GM23248 (cell line): ENCODE measurements at regions not wholly inside any gene's neighbourhood (a gene's known extent, or its start where the extent isn't known, plus 50 kb on each side); places are given as distances from the start of the nearest gene placed in this dataset.

Source experiments
- DNase-seq: peaks from one replicate; pipeline ENCODE4 v3.0.0-alpha.2; 2015
- H2AFZ ChIP-seq: fragments of 200-600 bp; sonication (generic); 2 replicates; pipeline ENCODE4 v1.6.1; 2016; ENCODE audit warnings: antibody characterized with exemption
- H3F3A ChIP-seq: fragments of 200-600 bp; sonication (generic); 2 replicates; pipeline ENCODE4 v1.6.1; 2016; ENCODE audit warnings: mild to moderate bottlenecking, antibody characterized with exemption, mixed run types; ENCODE audit not compliant: insufficient read depth
- H3K27ac ChIP-seq: fragments of 200-600 bp; sonication (generic); 2 replicates; pipeline ENCODE4 v1.5.1; 2016; ENCODE audit warnings: mild to moderate bottlenecking
- H3K27me3 ChIP-seq: fragments of 200-600 bp; sonication (generic); replicated peaks from 2 replicates; pipeline ENCODE4 v1.6.1; 2016; ENCODE audit warnings: mild to moderate bottlenecking; ENCODE audit not compliant: insufficient read depth
- H3K36me3 ChIP-seq: fragments of 200-600 bp; sonication (generic); 2 replicates; pipeline ENCODE4 v1.6.1; 2016; ENCODE audit warnings: low read depth, mild to moderate bottlenecking
- H3K4me1 ChIP-seq: fragments of 200-600 bp; sonication (generic); 2 replicates; pipeline ENCODE4 v1.6.1; 2016; ENCODE audit warnings: mild to moderate bottlenecking; ENCODE audit not compliant: insufficient read depth
- H3K4me2 ChIP-seq: fragments of 200-600 bp; sonication (generic); one replicate; pipeline ENCODE4 v1.6.1; 2016; ENCODE audit warnings: mild to moderate bottlenecking; ENCODE audit not compliant: unreplicated experiment
- H3K4me3 ChIP-seq: fragments of 200-600 bp; sonication (generic); 2 replicates; pipeline ENCODE4 v1.5.1; 2016; ENCODE audit warnings: mild to moderate bottlenecking
- H3K79me2 ChIP-seq: fragments of 200-600 bp; sonication (generic); 2 replicates; pipeline ENCODE4 v1.6.1; 2016; ENCODE audit warnings: mild to moderate bottlenecking; ENCODE audit not compliant: insufficient read depth
- H3K9ac ChIP-seq: fragments of 200-600 bp; sonication (generic); 2 replicates; pipeline ENCODE4 v1.6.1; 2016; ENCODE audit warnings: mild to moderate bottlenecking
- H3K9me2 ChIP-seq: fragments of 200-600 bp; sonication (generic); 2 replicates; pipeline ENCODE4 v1.6.1; 2016; ENCODE audit warnings: mixed run types, mild to moderate bottlenecking, moderate library complexity; ENCODE audit not compliant: insufficient read depth
- H3K9me3 ChIP-seq: fragments of 200-600 bp; sonication (generic); one replicate; pipeline ENCODE4 v1.6.1; 2017; ENCODE audit warnings: low read depth
- H4K20me1 ChIP-seq: fragments of 200-600 bp; sonication (generic); 2 replicates; pipeline ENCODE4 v1.6.0; 2016; ENCODE audit not compliant: insufficient read depth
- EZH2 ChIP-seq: fragments of 200-600 bp; sonication (generic); IDR thresholded peaks from 2 replicates; pipeline ENCODE4 v1.6.1; 2018; ENCODE audit warnings: antibody characterized with exemption, mild to moderate bottlenecking; ENCODE audit not compliant: insufficient read depth, poor library complexity, severe bottlenecking
- EZH2phosphoT487 ChIP-seq: fragments of 200-600 bp; sonication (generic); IDR thresholded peaks from 2 replicates; pipeline ENCODE4 v1.6.1; 2018; ENCODE audit warnings: antibody characterized with exemption, moderate library complexity, mild to moderate bottlenecking, low read depth; ENCODE audit not compliant: insufficient read depth
- WGBS, 2 experiments: methylation state at CpG; one replicate each; pipeline ENCODE4 v1.1.6; 2015 to 2017; ENCODE audit warnings: low lambda C conversion rate in 2 of 2, low coverage in 1 of 2; ENCODE audit errors: missing lambda C conversion rate in 2 of 2; 5-methylcytosine and 5-hydroxymethylcytosine counted together
- in situ Hi-C: fragments of 300-500 bp; cut with MboI; formaldehyde crosslinking; loops from 2 replicates; pipeline ENCODE4 v1.15.0; 2020

DNA sequence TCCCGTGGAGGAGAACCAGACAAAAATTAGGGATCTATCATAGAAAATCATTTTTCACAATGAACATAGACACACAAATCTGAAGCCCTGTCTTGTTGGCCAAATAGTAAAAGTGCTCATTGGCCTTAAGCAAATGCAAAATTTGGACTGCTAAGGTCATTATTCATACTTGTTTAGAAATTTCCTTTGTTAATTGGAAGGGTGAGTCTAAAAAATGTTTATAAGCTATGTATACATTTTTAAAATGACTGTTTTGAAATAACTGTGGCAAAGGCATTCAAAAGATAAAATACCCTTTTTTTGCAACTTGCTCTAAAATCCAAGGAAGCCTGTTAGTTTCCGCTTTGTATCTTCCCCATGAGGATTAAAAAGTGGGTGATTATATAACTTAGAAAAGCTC lies 195.0 kb downstream of the ZNF330 start:
- WGBS, 2 experiments, result 88 to 98% methylated on average over 2 of the region's 2 CpGs

DNA sequence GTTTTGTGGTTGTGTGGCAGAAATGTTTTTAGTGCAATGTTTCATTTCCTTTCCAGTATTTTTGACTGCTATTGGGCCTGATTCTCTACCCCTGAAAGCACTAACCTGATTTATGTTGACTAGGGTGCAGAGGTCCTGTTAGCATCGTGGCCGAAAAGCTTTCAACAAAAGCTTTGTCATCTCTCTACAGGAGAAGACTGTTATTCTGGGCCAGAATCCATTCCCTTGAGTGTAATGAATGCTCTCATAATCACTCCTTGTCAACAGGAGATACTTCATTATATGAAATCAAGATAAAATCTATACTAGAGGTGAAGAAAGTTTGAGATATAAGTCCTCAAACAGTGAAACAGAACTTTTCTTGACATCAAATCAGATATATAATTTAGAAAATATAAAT lies 195.5 kb downstream of the ZNF330 start:
- Histone ChIP-seq H3K9me2 (no peaks in the 10 kb centered on the region), H3K79me2 (no peaks in the 10 kb centered on the region), H3K4me3 (no peak overlapping the region), H3K4me1 (peaks cover 36% of the 10 kb centered on the region), H3K27me3 (no peaks in the 10 kb centered on the region), H3K9ac (no peak overlapping the region), H3K27ac (peak overlapping the region; percentile 48), H4K20me1 (no peaks in the 10 kb centered on the region), H3F3A (peaks cover 33% of the 10 kb centered on the region), H3K36me3 (no peaks in the 10 kb centered on the region), H3K4me2 (peak overlapping the region; percentile 30), H3K9me3 (no peaks in the 10 kb centered on the region), H2AFZ (no peak overlapping the region)
- peak; percentile 91 for TF ChIP-seq EZH2phosphoT487
- no peak for TF ChIP-seq EZH2
- 0 to 4% methylated on average over 2 of the region's 2 CpGs for WGBS, 2 experiments
- in situ Hi-C loops, result no loop called here
- DNase-seq, result peak; percentile 74

More for the DNA sequence above, 195.0 kb downstream of the ZNF330 start:
- Histone ChIP-seq H3K4me2 (peak overlapping the region; percentile 30), H2AFZ (no peak overlapping the region), H3K27ac (peak overlapping the region; percentile 48; the same call in 1 of the 2 replicates), H3K36me3 (no peaks in the 10 kb centered on the region), H3K9me2 (no peaks in the 10 kb centered on the region), H3K4me1 (peaks cover 41% of the 10 kb centered on the region), H3F3A (peaks cover 39% of the 10 kb centered on the region), H4K20me1 (no peaks in the 10 kb centered on the region), H3K4me3 (no peak overlapping the region), H3K27me3 (no peaks in the 10 kb centered on the region), H3K9me3 (no peaks in the 10 kb centered on the region), H3K9ac (no peak overlapping the region), H3K79me2 (no peaks in the 10 kb centered on the region)
- no peak for DNase-seq
- TF ChIP-seq EZH2phosphoT487 (no peak), EZH2 (no peak)
- in situ Hi-C loops, result no loop called here

DNA sequence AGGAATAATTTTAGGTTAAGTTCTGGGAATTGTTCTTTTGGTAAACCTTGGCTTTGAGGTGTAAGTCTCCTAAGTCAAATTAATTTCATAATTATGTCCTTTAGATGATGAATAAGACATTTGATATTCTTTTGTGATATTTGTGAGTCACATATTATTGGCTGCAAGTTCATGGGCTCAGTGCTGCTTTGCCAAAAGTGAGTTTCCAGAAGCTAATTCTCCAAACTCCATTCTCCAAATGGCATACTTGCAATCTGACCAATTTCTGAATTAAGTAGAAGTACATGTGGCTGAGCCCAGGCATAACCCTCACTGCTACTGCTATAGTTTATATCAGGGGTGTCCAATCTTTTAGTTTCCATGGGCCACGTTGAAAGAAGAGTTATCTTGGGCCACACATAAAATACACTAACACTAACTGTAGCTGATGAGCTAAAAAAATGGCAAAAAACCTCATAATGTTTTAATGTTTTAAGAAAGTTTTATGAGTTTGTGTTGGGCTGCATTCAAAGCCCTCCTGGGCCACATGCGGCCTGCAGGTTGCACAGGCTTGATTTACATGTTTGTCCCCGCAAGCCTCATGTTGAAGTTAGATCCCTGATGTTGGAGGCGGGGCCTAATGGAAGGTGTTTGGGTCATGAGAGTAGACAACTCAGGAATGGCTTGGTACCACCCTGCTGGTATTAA lies 196.1 kb downstream of the ZNF330 start:
- 74 to 75% methylated on average over 4 of the region's 4 CpGs for WGBS, 2 experiments
- Histone ChIP-seq H2AFZ (no peak overlapping the region), H3K79me2 (no peaks in the 10 kb centered on the region), H3K9ac (no peak overlapping the region), H3K4me2 (peak overlapping the region; percentile 30), H3K27ac (peak overlapping the region; percentile 48), H4K20me1 (no peaks in the 10 kb centered on the region), H3K27me3 (no peaks in the 10 kb centered on the region), H3K9me3 (no peaks in the 10 kb centered on the region), H3K4me3 (no peak overlapping the region), H3F3A (peaks cover 30% of the 10 kb centered on the region), H3K36me3 (no peaks in the 10 kb centered on the region), H3K4me1 (peaks cover 30% of the 10 kb centered on the region), H3K9me2 (no peaks in the 10 kb centered on the region)
- peak; percentile 71 for DNase-seq
- TF ChIP-seq EZH2 (no peak), EZH2phosphoT487 (no peak)
- in situ Hi-C loops, result no loop called here

DNA sequence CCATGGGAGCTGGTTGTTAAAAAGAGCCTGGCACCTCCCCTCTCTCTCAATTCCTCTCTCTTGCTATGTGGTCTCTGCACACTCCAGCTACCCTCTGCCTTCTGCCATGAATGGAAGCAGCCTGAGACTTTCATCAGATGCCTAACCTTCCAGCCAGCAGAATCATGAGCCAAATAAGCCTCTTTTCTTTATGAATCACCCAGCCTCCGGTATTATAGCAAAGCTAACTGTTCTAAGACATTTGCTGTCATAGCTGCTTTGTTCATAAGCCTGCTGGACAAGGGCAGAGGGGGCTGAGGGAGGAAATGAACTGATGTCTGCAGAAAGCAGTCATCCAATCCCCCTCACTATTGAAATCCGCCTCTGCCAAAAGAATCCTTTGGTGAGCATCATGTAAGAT lies 196.7 kb downstream of the ZNF330 start:
- no peak overlapping the region for H2AFZ ChIP-seq
- in situ Hi-C loops, result no loop called here
- H3F3A ChIP-seq, result peaks cover 30% of the 10 kb centered on the region
- H3K9me2 ChIP-seq, result no peaks in the 10 kb centered on the region
- no peaks in the 10 kb centered on the region for H3K27me3 ChIP-seq
- no peaks in the 10 kb centered on the region for H3K9me3 ChIP-seq
- no peaks in the 10 kb centered on the region for H3K36me3 ChIP-seq
- H3K79me2 ChIP-seq, result no peaks in the 10 kb centered on the region
- H4K20me1 ChIP-seq, result no peaks in the 10 kb centered on the region
- peaks cover 27% of the 10 kb centered on the region for H3K4me1 ChIP-seq
- 21 to 25% methylated on average over 2 of the region's 2 CpGs for WGBS, 2 experiments
- H3K27ac ChIP-seq, result peak overlapping the region; percentile 48
- H3K4me2 ChIP-seq, result peak overlapping the region; percentile 30
- DNase-seq, result peak; percentile 79
- TF ChIP-seq EZH2phosphoT487 (no peak), EZH2 (no peak)
- no peak overlapping the region for H3K4me3 ChIP-seq
- no peak overlapping the region for H3K9ac ChIP-seq
